ENCODE measurements at regions not wholly inside any gene's neighbourhood (a gene's known extent, or its start where the extent isn't known, plus 50 kb on each side); places are given as distances from the start of the nearest gene placed in this dataset.
"Not testable (repeated sequence)": the region's sequence is repeated elsewhere in the genome, so short reads cannot be mapped to it uniquely, and the experiment has no call there.

DNA sequence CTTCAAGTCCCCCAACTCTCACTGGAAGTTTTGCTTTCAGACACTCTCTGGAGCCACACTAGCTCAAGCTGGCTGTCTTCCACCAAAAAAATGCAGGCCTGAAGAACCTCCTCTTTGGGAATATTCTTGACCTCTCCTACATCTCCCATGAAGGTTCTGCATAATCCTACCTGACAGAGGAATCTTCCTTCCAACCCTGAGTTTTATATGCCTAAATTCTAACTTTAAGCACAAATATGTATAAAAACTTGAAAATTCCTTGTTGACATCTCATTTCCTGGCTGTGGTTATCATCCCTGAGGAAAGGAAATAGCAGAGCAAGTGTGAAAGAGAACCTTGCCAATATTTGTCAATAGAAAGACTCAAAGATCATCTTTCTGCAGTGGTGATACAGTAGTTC, 249.0 kb downstream of the LPIN1 start:
- DNase-seq (ENCODE audit: low read depth), result peak; percentile 53

DNA sequence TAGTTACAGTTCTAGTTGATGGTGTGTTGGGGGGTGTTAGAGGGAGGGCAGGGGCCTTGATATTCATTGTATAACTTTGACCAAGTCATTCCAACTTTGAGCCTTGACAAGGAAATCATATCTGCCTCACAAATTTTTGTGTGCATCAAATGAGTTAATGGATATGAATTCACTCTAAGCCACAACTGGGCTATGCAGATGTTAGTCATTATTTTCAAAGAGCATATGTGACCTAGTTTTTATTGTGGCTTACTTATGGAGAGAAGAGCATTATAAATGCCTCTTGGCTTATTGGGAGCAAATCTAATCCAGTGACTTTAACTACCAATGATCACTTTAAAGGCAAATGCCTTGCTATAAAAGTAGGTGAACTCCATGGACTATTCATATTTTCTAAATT, 250.2 kb downstream of the LPIN1 start:
- peak; percentile 69 for DNase-seq (ENCODE audit: low read depth)

DNA sequence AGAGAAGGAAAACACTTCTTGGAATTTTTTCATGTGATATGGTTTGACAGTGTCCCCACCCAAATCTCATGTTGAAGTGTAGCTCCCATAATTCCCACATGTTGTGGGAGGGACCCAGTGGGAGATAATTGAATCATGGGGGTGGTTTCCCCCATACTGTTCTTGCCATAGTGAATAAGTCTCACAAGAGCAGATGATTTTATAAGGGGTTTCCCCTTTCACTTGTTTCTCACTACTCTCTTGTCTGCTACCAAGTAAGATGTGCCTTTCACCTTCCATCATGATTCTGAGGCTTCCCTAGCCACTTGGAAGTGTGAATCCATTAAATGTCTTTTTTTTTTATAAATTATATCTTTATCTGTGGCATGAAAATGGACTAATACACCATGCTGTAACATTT, 250.7 kb downstream of the LPIN1 start:
- no peak for DNase-seq (ENCODE audit: low read depth)

DNA sequence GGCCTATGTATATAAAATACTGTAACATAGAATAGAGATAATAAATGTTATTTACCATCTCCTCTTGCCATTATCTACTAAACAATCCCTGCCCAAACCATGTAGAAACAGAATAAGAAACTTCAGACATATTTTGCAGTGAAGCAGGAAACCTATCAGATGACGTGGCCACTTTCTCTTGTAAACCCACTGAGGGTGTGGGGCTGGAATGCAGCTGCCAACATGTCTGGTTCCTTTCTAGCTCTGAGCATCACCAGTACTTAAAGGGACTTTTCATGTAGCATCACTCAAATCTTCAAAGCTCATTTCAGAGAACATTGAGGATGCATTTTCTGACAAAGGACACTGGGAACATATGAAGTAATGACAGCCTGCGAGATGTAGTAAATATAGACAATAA, 251.8 kb downstream of the LPIN1 start:
- no peak for DNase-seq (ENCODE audit: low read depth)

- peak; percentile 18 for DNase-seq (ENCODE audit: low read depth)
Measured at GRCh38 chr2:11998626-11999378, 252.4 kb downstream of the LPIN1 start.

DNA sequence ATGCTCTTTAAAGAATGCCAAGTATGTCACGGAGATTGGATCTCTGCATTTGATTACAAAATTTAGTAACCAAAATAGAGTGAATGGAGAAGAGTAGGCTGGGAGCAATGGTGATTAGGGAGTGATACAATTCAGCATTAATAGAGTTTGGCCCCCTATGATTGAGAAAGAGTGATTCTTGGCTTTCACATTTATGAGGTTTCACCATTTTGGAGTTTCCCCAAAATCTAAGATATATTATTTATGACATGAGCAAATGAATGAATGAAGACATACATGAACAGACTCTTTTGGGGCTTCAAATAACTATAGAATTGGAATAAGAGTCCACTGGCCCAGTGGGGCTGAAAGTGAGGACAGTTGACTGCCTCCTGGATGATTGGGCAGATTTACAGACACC, 255.2 kb downstream of the LPIN1 start:
- DNase-seq (ENCODE audit: low read depth), result no peak

GRCh38 chr2:12002215-12002614, 255.8 kb downstream of the LPIN1 start:
- no peak for DNase-seq (ENCODE audit: low read depth)

DNA sequence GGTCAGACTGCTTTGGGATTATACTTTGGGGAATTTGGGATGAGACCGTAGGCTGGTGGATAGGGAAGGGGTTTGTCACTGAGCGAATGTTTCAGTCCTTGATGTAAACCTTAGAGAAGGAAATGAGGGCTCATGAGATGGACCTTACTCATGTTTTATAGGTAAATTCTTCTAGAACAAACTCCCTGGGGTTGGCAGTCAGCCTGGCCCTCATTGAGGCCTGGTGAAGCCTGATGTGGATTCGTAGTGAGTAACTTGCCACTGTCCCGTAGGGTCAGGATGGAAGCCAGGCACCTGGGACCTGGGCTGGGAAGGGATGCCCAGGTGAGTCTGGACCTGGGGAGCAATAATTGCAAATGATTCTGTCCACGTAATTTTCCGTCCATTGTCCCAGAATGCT, 258.3 kb downstream of the LPIN1 start:
- DNase-seq (ENCODE audit: low read depth), result no peak

DNA sequence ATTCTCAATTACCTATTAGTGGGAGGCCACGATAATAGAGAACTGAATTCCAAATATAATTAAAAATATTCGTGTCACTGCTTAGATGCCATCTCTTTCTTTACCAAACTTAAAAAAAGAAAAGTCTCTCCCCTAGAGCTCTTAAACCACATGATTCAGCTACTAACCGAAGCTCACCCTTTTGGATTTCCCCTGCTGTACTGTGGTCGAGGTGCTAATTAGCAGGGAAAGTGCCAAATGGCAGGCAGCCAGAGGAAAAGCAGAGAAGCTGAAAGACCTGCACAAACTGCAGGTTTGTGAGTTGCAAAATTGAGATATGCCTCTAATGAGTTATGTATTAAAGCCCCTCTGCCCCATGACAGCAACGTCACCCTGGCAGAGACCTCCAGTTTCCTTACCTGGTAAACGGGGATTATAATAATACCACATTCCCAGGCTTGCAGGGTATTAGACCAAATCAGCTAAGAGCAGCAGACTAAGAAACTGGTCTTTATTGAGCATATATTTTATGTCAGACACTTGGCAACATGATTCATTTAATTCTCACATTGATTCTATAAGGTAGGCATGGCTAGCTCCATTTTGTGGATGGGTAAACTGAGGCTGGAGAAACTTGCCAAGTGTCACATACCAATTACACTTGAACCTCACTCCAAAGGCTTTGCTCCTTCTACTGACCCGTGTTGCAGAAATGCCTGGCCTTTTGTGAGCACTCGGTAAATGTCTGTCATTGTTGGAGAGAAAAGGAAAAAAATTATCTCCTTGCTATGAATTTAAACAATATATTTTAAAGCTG, 259.7 kb downstream of the LPIN1 start:
- DNase-seq (ENCODE audit: low read depth), result no peak

- no peak for DNase-seq (ENCODE audit: low read depth)
Measured at GRCh38 chr2:12006850-12007249, 260.4 kb downstream of the LPIN1 start.

DNA sequence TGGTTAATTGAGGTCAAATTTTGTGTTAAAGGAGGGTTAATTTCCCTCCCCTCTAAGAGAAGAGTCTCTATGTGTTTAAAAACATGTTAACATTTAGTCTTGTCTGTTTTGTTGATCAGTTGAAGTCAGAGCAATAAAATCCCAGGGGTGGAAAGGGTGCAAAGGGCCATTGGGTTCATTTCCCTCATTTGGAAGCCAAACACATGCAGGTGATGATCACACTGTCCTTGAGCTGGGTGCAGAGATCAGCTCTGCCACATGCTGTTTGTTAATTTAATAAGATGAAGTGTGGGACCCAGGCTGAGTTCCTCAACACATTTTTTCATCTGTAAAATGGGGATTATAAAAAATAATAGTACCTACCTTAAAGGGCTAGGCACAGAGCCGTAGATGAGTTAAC, 260.9 kb downstream of the LPIN1 start:
- DNase-seq (ENCODE audit: low read depth), result no peak

- no peak for DNase-seq (ENCODE audit: low read depth)
Measured at GRCh38 chr2:12008425-12009061, 262.1 kb downstream of the LPIN1 start.

GRCh38 chr2:12009323-12009905, 263.0 kb downstream of the LPIN1 start:
- no peak for DNase-seq (ENCODE audit: low read depth)

- no peak for DNase-seq (ENCODE audit: low read depth)
Measured at GRCh38 chr2:12010059-12010458, 263.6 kb downstream of the LPIN1 start.

GRCh38 chr2:12010779-12011178, 264.3 kb downstream of the LPIN1 start:
- no peak for DNase-seq (ENCODE audit: low read depth)

GRCh38 chr2:12014088-12014960, 267.9 kb downstream of the LPIN1 start:
- no peak for DNase-seq (ENCODE audit: low read depth)

GRCh38 chr2:12017499-12018157, 271.2 kb downstream of the LPIN1 start:
- no peak for DNase-seq (ENCODE audit: low read depth)

- DNase-seq (ENCODE audit: low read depth), result not testable (repeated sequence)
Measured at GRCh38 chr2:12018726-12019125, 272.3 kb downstream of the LPIN1 start.

DNA sequence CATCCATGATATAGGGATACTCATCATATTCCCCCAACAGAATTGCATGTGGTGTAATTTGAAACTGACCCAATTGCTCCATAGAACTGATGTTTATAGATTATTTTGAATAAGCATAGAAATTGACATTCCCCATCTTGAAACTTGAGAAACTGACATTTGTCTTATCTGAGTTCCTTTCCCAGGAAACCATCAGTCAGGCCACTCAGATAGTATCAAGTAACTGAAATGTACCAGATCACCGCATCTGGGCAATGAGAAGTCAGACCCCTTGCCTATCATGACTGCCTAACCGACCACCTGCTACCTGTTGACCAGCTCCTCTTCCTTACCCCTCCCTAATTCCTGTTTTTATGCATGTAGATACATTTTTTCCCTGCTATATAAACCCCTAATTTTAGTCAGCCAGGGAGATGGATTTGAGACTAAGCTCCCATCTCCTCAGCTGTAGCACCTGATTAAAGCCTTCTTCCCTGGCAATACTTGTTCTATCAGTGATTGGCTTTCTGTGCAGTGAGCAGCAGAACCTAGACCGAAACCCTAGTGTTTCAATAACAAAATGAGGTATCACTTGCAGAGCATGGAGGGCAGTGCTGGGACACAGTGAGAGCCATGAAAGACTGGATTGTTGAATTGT, 274.5 kb downstream of the LPIN1 start:
- DNase-seq (ENCODE audit: low read depth), result no peak

DNA sequence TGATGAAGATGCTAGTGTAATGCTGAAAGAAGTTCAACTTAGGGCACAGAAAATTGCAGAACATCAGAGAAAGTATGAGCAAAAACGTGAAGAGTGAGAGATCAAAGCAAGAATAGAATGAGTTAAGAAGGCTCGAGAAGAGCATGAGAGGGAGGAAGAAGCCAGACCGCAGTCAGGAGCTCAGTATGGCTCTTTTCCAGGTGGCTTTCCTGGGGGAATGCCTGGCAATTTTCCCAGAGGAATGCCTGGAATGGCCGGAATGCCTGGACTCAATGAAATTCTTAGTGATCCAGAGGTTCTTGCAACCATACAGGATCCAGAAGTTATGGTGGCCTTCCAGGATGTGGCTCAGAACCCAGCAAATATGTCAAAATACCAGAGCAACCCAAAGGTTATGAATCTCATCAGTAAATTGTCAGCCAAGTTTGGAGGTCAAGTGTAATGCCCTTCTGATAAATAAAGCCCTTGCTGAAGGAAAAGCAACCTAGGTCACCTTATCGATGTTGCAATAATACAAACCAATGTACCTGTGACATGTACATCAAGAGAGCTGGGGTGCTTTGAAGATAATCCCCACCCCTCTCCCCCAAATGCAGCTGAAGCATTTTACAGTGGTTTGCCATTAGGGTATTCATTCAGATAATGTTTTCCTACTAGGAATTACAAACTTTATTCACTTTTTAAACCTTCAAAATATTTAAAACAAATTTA, 277.9 kb downstream of the LPIN1 start:
- DNase-seq (ENCODE audit: low read depth), result peak; percentile 82

Measured in HS-5 (cell line).